Keratinocyte (primary cell): ENCODE measurements at regions not wholly inside any gene's neighbourhood (a gene's known extent, or its start where the extent isn't known, plus 50 kb on each side); places are given as distances from the start of the nearest gene placed in this dataset.

ENCODE experiments used
- DNase-seq: peaks from one replicate; pipeline ENCODE4 v3.0.0-alpha.2; 2011; ENCODE audit warnings: low read depth, missing footprints, low spot score
- FAIRE-seq: peaks from 2 replicates; lab custom pipeline; 2011; peaks lifted over from hg19 to GRCh38; lab: Jason Lieb, UNC
- H2AFZ ChIP-seq: 2 replicates; pipeline ENCODE4 v1.6.0; 2012; ENCODE audit warnings: low read length, control low read depth, inconsistent platforms; ENCODE audit not compliant: control insufficient read depth
- H3K27ac ChIP-seq: 2 replicates; pipeline ENCODE4 v1.5.1; 2011; ENCODE audit warnings: low read length; ENCODE audit not compliant: control insufficient read depth, insufficient read depth
- H3K27me3 ChIP-seq: 3 replicates; pipeline ENCODE4 v1.6.0; 2011; ENCODE audit warnings: low read length; ENCODE audit not compliant: control insufficient read depth, insufficient read depth; ENCODE audit errors: extremely low read depth
- H3K36me3 ChIP-seq, 2 experiments: 2 replicates in 1 of 2; 3 replicates in 1 of 2; pipeline ENCODE4 v1.5.1; 2011; ENCODE audit warnings: low read length in 2 of 2, mild to moderate bottlenecking in 1 of 2; ENCODE audit not compliant: control insufficient read depth in 2 of 2, insufficient read depth in 2 of 2; ENCODE audit errors: extremely low read depth in 1 of 2
- H3K4me1 ChIP-seq: 3 replicates; pipeline ENCODE4 v1.5.1; 2011; ENCODE audit warnings: low read length; ENCODE audit not compliant: control insufficient read depth, insufficient read depth; ENCODE audit errors: extremely low read depth
- H3K4me2 ChIP-seq: 3 replicates; pipeline ENCODE4 v1.6.0; 2011; ENCODE audit warnings: low read depth, low read length; ENCODE audit not compliant: control insufficient read depth, insufficient read depth; ENCODE audit errors: extremely low read depth
- H3K4me3 ChIP-seq, 3 experiments: fragments of 200-600 bp in 1 of 3; sonication (generic) in 1 of 3; 2 replicates in 2 of 3; 3 replicates in 1 of 3; pipeline ENCODE4 v1.5.1; 2011 to 2016; ENCODE audit warnings: low read length in 3 of 3, mild to moderate bottlenecking in 3 of 3, control low read depth in 2 of 3, inconsistent platforms in 1 of 3, low read depth in 1 of 3, mixed read lengths in 1 of 3, mixed run types in 1 of 3, moderate library complexity in 1 of 3; ENCODE audit not compliant: control insufficient read depth in 2 of 3, insufficient read depth in 2 of 3; ENCODE audit errors: extremely low read depth in 1 of 3
- H3K79me2 ChIP-seq: 2 replicates; pipeline ENCODE4 v1.6.0; 2012; ENCODE audit warnings: low read length; ENCODE audit not compliant: control insufficient read depth, insufficient read depth
- H3K9ac ChIP-seq: 3 replicates; pipeline ENCODE4 v1.6.0; 2011; ENCODE audit warnings: low read length; ENCODE audit not compliant: control insufficient read depth, insufficient read depth; ENCODE audit errors: extremely low read depth
- H3K9me1 ChIP-seq: 3 replicates; pipeline ENCODE4 v1.6.0; 2011; ENCODE audit warnings: low read length; ENCODE audit not compliant: control insufficient read depth, insufficient read depth; ENCODE audit errors: extremely low read depth
- H3K9me3 ChIP-seq: 2 replicates; pipeline ENCODE4 v1.5.1; 2012; ENCODE audit warnings: low read depth, low read length; ENCODE audit not compliant: control insufficient read depth
- H4K20me1 ChIP-seq: 3 replicates; pipeline ENCODE4 v1.6.0; 2011; ENCODE audit warnings: low read length; ENCODE audit not compliant: control insufficient read depth, insufficient read depth; ENCODE audit errors: extremely low read depth
- CTCF ChIP-seq, 3 experiments: IDR thresholded peaks in 1 of 3; conservative IDR thresholded peaks in 1 of 3; optimal IDR thresholded peaks in 1 of 3; 2 replicates in 2 of 3; 3 replicates in 1 of 3; pipeline versions ENCODE3 to v1.5.1; 2011; ENCODE audit warnings: low read length in 3 of 3, mild to moderate bottlenecking in 3 of 3, moderate library complexity in 2 of 3, control low read depth in 1 of 3, inconsistent platforms in 1 of 3; ENCODE audit not compliant: insufficient read depth in 2 of 3; ENCODE audit errors: extremely low read depth in 1 of 3
- EZH2 ChIP-seq: IDR thresholded peaks from one replicate; pipeline ENCODE4 v1.6.1; 2012; ENCODE audit warnings: inconsistent platforms, mild to moderate bottlenecking, low read length, moderate library complexity
- dilution Hi-C: fragments of 300-500 bp; cut with MboI; formaldehyde crosslinking; loops from one replicate; pipeline ENCODE4 v1.7.0; 2020; ENCODE audit warnings: low sequenced_read_pairs; ENCODE audit not compliant: extremely low pct_ligation_motif_present

- dilution Hi-C loops, result no loop called here
- Histone ChIP-seq H3K9ac (no peak overlapping the region), H3K36me3 (no peaks in the 10 kb centered on the region), H4K20me1 (no peaks in the 10 kb centered on the region), H3K27ac (no peak overlapping the region), H3K4me3 (no peak overlapping the region), H3K4me1 (no peaks in the 10 kb centered on the region), H3K79me2 (no peaks in the 10 kb centered on the region), H2AFZ (no peak overlapping the region), H3K9me1 (no peaks in the 10 kb centered on the region), H3K27me3 (no peaks in the 10 kb centered on the region), H3K9me3 (no peaks in the 10 kb centered on the region), H3K4me2 (no peak overlapping the region)
- TF ChIP-seq EZH2 (no peak), CTCF (optimal IDR thresholded peaks at IDR 0.05 in 1 of 3, IDR thresholded peaks at IDR 0.05 in 1 of 3, conservative IDR thresholded peaks at IDR 0.05 in 1 of 3; ENCODE audit: extremely low read depth in 1 of 3, insufficient read depth in 2 of 3, low read length in 3 of 3) (no peak)
- no peak for DNase-seq
- no peak for FAIRE-seq
Measured at GRCh38 chr11:87812571-87813365, 362.5 kb downstream of the RAB38 start.

- no peak for TF ChIP-seq CTCF (optimal IDR thresholded peaks at IDR 0.05 in 1 of 3, IDR thresholded peaks at IDR 0.05 in 1 of 3, conservative IDR thresholded peaks at IDR 0.05 in 1 of 3; ENCODE audit: extremely low read depth in 1 of 3, insufficient read depth in 2 of 3, low read length in 3 of 3)
- no peak for TF ChIP-seq EZH2
- dilution Hi-C loops, result no loop called here
- Histone ChIP-seq H3K9me1 (no peaks in the 10 kb centered on the region), H3K9me3 (no peaks in the 10 kb centered on the region), H3K27me3 (no peaks in the 10 kb centered on the region), H3K27ac (no peak overlapping the region), H4K20me1 (no peaks in the 10 kb centered on the region), H2AFZ (no peak overlapping the region), H3K79me2 (no peaks in the 10 kb centered on the region), H3K36me3 (no peaks in the 10 kb centered on the region), H3K4me3 (no peak overlapping the region), H3K4me2 (no peak overlapping the region), H3K9ac (no peak overlapping the region), H3K4me1 (no peaks in the 10 kb centered on the region)
- DNase-seq, result no peak
- FAIRE-seq, result no peak
Measured at GRCh38 chr11:87810486-87810885, 364.8 kb downstream of the RAB38 start.
